Esophagus muscularis mucosa (tissue), 4 donors: ENCODE measurements at regions not wholly inside any gene's neighbourhood (a gene's known extent, or its start where the extent isn't known, plus 50 kb on each side); places are given as distances from the start of the nearest gene placed in this dataset.

Experiments
- DNase-seq: peaks from one replicate; pipeline ENCODE4 v3.0.0-alpha.2; 2017; ENCODE audit errors: extremely low spot score
- H3K27ac ChIP-seq, 4 donors: fragments of 200-600 bp; sonication (generic); replicated peaks in 1 of 4; 1 replicate in 3 of 4; 2 replicates in 1 of 4; pipeline ENCODE4 v1.5.1; 2016 to 2019; ENCODE audit warnings: mild to moderate bottlenecking in 1 of 4
- H3K27me3 ChIP-seq, 4 donors: fragments of 200-600 bp; sonication (generic); one replicate each; pipeline versions ENCODE4 v1.5.1 to v1.6.0; 2016 to 2019
- H3K36me3 ChIP-seq, 4 donors: fragments of 200-600 bp; sonication (generic); one replicate each; pipeline ENCODE4 v1.5.1; 2016 to 2019
- H3K4me1 ChIP-seq, 4 donors: fragments of 200-600 bp; sonication (generic); one replicate each; pipeline ENCODE4 v1.5.1; 2016 to 2019
- H3K4me3 ChIP-seq, 4 donors: fragments of 200-600 bp; sonication (generic); 1 replicate in 2 of 4; 2 replicates in 2 of 4; pipeline ENCODE4 v1.5.1; 2016 to 2019; ENCODE audit warnings: mild to moderate bottlenecking in 4 of 4, moderate library complexity in 1 of 4
- H3K9me3 ChIP-seq, 4 donors: fragments of 200-600 bp; sonication (generic); 1 replicate in 3 of 4; 2 replicates in 1 of 4; pipeline ENCODE4 v1.5.1; 2016 to 2019
- EP300 ChIP-seq: sonication (generic); formaldehyde crosslinking; IDR thresholded peaks from one replicate; pipeline ENCODE4 v1.6.1; 2017; ENCODE audit warnings: antibody characterized with exemption
- POLR2A ChIP-seq: fragments of 450-650 bp; IDR thresholded peaks from one replicate; pipeline ENCODE4 v1.6.1; 2017; ENCODE audit warnings: antibody characterized with exemption, moderate library complexity, mild to moderate bottlenecking, low read depth
- POLR2AphosphoS5 ChIP-seq, 2 donors: sonication (generic); formaldehyde crosslinking; IDR thresholded peaks; one replicate each; pipeline ENCODE4 v1.6.1; 2017; ENCODE audit warnings: antibody characterized with exemption in 2 of 2
- WGBS: methylation state at CpG from one replicate; pipeline ENCODE4 v1.1.5; 2018; 5-methylcytosine and 5-hydroxymethylcytosine counted together
- intact Hi-C: fragments of 100-400 bp; cut with DNase I; formaldehyde crosslinking; loops from one replicate; pipeline ENCODE4 v1.15.1; 2023
- TF ChIP-seq, protein P1 (sequence below), 3 experiments: fragments of 200-600 bp in 2 of 3; fragments of 450-650 bp in 1 of 3; sonication (generic) in 2 of 3; IDR thresholded peaks; one replicate each; pipeline ENCODE4 v1.5.1; 2017 to 2019; ENCODE audit warnings: antibody characterized with exemption in 3 of 3, mild to moderate bottlenecking in 2 of 3, moderate library complexity in 1 of 3

DNA sequence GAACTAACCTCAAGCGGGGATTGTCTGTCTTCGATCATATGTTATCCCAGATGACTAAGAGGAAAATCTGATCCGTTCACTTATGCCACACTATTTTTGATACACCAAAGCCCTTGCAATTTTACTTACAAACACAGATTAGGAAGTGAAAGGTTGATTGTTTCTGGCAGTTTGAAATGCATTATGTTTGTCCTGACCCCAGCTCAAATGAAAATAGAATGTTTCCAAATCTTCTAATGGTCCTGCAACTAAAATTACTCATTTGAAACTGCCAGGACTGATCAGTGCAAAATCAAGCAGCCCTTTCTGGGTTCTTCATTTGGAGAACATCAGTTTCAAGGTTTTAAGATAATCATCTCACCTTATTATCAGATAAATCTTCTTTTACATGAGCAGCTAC is 696.7 kb upstream of the WWC1 start:
- intact Hi-C loops: no loop called here
- TF ChIP-seq POLR2AphosphoS5 (IDR thresholded peaks at IDR 0.05) (no peak), EP300 (no peak), POLR2A (no peak)
- TF ChIP-seq, protein P1, sequence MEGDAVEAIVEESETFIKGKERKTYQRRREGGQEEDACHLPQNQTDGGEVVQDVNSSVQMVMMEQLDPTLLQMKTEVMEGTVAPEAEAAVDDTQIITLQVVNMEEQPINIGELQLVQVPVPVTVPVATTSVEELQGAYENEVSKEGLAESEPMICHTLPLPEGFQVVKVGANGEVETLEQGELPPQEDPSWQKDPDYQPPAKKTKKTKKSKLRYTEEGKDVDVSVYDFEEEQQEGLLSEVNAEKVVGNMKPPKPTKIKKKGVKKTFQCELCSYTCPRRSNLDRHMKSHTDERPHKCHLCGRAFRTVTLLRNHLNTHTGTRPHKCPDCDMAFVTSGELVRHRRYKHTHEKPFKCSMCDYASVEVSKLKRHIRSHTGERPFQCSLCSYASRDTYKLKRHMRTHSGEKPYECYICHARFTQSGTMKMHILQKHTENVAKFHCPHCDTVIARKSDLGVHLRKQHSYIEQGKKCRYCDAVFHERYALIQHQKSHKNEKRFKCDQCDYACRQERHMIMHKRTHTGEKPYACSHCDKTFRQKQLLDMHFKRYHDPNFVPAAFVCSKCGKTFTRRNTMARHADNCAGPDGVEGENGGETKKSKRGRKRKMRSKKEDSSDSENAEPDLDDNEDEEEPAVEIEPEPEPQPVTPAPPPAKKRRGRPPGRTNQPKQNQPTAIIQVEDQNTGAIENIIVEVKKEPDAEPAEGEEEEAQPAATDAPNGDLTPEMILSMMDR (IDR thresholded peaks at IDR 0.05): no peak
- DNase-seq: no peak
- 83% methylated on average over 3 of the region's 3 CpGs for WGBS
- no peaks in the 10 kb centered on the region for H3K4me1 ChIP-seq
- H3K9me3 ChIP-seq: no peaks in the 10 kb centered on the region
- H3K27me3 ChIP-seq: no peaks in the 10 kb centered on the region
- H3K4me3 ChIP-seq: no peak overlapping the region
- H3K27ac ChIP-seq: no peak overlapping the region
- no peaks in the 10 kb centered on the region for H3K36me3 ChIP-seq

DNA sequence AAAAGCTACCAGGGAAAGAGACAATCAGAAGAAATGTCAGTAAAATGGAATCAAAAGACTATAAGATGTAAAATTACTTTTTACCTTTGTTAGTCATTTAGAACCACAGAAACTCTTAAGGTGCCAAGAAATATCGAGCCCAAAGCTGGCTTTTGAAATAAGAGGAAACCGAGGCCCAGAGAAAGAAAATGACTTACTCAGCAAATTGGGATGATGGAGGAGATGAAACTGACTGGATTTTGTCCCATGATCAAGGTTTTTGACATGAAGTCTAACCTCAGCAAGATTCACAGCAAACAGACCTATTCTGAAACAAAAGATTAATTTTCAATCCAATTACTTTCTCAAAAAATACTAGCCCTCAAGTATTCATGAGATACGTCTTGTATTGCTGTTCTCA is 696.2 kb upstream of the WWC1 start:
- H3K4me3 ChIP-seq: no peak overlapping the region
- DNase-seq: no peak
- H3K9me3 ChIP-seq: no peaks in the 10 kb centered on the region
- H3K36me3 ChIP-seq: no peaks in the 10 kb centered on the region
- intact Hi-C loops: no loop called here
- WGBS: 85% methylated on average over 3 of the region's 3 CpGs
- no peak overlapping the region for H3K27ac ChIP-seq
- TF ChIP-seq, protein P1 (IDR thresholded peaks at IDR 0.05): no peak
- TF ChIP-seq EP300 (no peak), POLR2AphosphoS5 (IDR thresholded peaks at IDR 0.05) (no peak), POLR2A (no peak)
- no peaks in the 10 kb centered on the region for H3K4me1 ChIP-seq
- H3K27me3 ChIP-seq: no peaks in the 10 kb centered on the region

DNA sequence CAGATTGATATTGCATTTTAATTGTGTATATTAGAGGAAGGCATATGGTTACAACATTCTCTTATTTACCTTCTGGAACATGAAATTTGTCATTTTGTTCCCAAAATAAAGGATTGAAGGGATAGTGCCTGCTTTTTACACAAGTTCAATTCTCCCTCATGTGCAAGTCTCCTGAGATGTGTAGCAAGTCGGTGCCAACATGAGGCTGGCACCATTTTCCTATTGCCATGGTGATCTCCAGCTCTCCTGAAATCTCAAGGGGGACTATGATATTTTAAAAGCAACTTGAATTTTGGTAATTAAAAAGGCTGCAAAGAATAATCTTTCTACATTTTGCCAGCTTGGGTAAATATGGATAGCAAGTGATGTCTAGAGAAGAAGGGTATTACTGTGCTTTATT is 693.3 kb upstream of the WWC1 start:
- intact Hi-C loops: no loop called here
- Histone ChIP-seq H3K27me3 (no peaks in the 10 kb centered on the region), H3K27ac (no peak overlapping the region), H3K36me3 (no peaks in the 10 kb centered on the region), H3K4me3 (no peak overlapping the region), H3K4me1 (no peaks in the 10 kb centered on the region), H3K9me3 (no peaks in the 10 kb centered on the region)
- no peak for TF ChIP-seq EP300
- TF ChIP-seq POLR2AphosphoS5 (IDR thresholded peaks at IDR 0.05): no peak
- TF ChIP-seq, protein P1 (IDR thresholded peaks at IDR 0.05): no peak
- no peak for TF ChIP-seq POLR2A
- 87% methylated on average over 1 of the region's 1 CpG for WGBS
- DNase-seq: no peak

DNA sequence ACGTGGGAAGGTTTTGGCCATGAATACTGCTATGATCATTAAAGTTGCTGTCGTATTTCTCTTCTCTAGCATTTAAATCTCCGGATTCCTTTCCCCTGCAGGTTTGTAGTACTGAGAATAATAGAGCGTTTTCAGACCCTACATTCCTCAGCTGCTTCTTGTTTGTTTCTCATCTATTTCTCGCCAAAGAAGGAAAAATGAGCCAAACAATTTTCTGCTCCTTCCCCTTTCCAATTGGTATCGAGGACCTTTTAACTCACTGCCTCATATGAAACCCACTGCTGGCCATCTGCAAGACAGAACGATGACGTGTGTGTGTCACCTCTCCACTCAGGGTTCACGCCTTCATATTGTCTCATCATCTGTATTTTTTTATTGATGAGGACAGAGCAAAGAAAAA is 689.4 kb upstream of the WWC1 start:
- Histone ChIP-seq H3K4me3 (no peak overlapping the region), H3K36me3 (no peaks in the 10 kb centered on the region), H3K27ac (no peak overlapping the region), H3K9me3 (peaks cover 0 to 3% (median 0%) of the 10 kb centered on the region in 4 donors), H3K27me3 (no peaks in the 10 kb centered on the region), H3K4me1 (no peaks in the 10 kb centered on the region)
- WGBS: 62% methylated on average over 9 of the region's 9 CpGs
- intact Hi-C loops: no loop called here
- no peak for DNase-seq
- TF ChIP-seq EP300 (no peak), POLR2AphosphoS5 (IDR thresholded peaks at IDR 0.05) (no peak), POLR2A (no peak)
- TF ChIP-seq, protein P1 (IDR thresholded peaks at IDR 0.05): no peak

DNA sequence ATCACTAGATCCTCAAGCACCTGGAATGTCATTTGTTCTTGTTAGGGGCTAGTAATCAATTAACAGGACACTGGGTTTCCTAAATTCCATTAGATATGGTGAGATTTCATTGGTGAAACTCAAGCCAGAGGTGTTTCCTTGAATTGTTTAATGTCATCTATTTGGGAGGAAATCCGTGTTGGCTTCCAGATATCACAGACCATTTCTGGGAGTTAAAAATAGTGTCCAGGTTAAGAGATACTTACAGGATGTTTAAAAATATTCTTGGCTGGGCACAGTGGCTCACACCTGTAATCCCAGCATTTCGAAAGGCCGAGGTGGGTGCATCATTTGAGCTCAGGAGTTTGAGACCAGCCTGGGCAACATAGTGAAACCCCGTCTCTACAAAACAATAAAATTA is 688.3 kb upstream of the WWC1 start:
- H3K4me1 ChIP-seq: no peaks in the 10 kb centered on the region
- H3K27ac ChIP-seq: no peak overlapping the region
- DNase-seq: no peak

More for the DNA sequence above, 688.3 kb upstream of the WWC1 start:
- H3K4me3 ChIP-seq: no peak overlapping the region
- 80% methylated on average over 4 of the region's 4 CpGs for WGBS
- H3K36me3 ChIP-seq: no peaks in the 10 kb centered on the region
- H3K9me3 ChIP-seq: peaks cover 0 to 3% (median 0%) of the 10 kb centered on the region in 4 donors
- H3K27me3 ChIP-seq: no peaks in the 10 kb centered on the region
- intact Hi-C loops: no loop called here
- TF ChIP-seq, protein P1 (IDR thresholded peaks at IDR 0.05): no peak
- TF ChIP-seq POLR2A (no peak), EP300 (no peak), POLR2AphosphoS5 (IDR thresholded peaks at IDR 0.05) (no peak)
